GM23248 (cell line): ENCODE measurements at regions not wholly inside any gene's neighbourhood (a gene's known extent, or its start where the extent isn't known, plus 50 kb on each side); places are given as distances from the start of the nearest gene placed in this dataset.

Experiments
- DNase-seq: peaks from one replicate; pipeline ENCODE4 v3.0.0-alpha.2; 2015
- H2AFZ ChIP-seq: fragments of 200-600 bp; sonication (generic); 2 replicates; pipeline ENCODE4 v1.6.1; 2016; ENCODE audit warnings: antibody characterized with exemption
- H3F3A ChIP-seq: fragments of 200-600 bp; sonication (generic); 2 replicates; pipeline ENCODE4 v1.6.1; 2016; ENCODE audit warnings: mild to moderate bottlenecking, antibody characterized with exemption, mixed run types; ENCODE audit not compliant: insufficient read depth
- H3K27ac ChIP-seq: fragments of 200-600 bp; sonication (generic); 2 replicates; pipeline ENCODE4 v1.5.1; 2016; ENCODE audit warnings: mild to moderate bottlenecking
- H3K27me3 ChIP-seq: fragments of 200-600 bp; sonication (generic); replicated peaks from 2 replicates; pipeline ENCODE4 v1.6.1; 2016; ENCODE audit warnings: mild to moderate bottlenecking; ENCODE audit not compliant: insufficient read depth
- H3K36me3 ChIP-seq: fragments of 200-600 bp; sonication (generic); 2 replicates; pipeline ENCODE4 v1.6.1; 2016; ENCODE audit warnings: low read depth, mild to moderate bottlenecking
- H3K4me1 ChIP-seq: fragments of 200-600 bp; sonication (generic); 2 replicates; pipeline ENCODE4 v1.6.1; 2016; ENCODE audit warnings: mild to moderate bottlenecking; ENCODE audit not compliant: insufficient read depth
- H3K4me2 ChIP-seq: fragments of 200-600 bp; sonication (generic); one replicate; pipeline ENCODE4 v1.6.1; 2016; ENCODE audit warnings: mild to moderate bottlenecking; ENCODE audit not compliant: unreplicated experiment
- H3K4me3 ChIP-seq: fragments of 200-600 bp; sonication (generic); 2 replicates; pipeline ENCODE4 v1.5.1; 2016; ENCODE audit warnings: mild to moderate bottlenecking
- H3K79me2 ChIP-seq: fragments of 200-600 bp; sonication (generic); 2 replicates; pipeline ENCODE4 v1.6.1; 2016; ENCODE audit warnings: mild to moderate bottlenecking; ENCODE audit not compliant: insufficient read depth
- H3K9ac ChIP-seq: fragments of 200-600 bp; sonication (generic); 2 replicates; pipeline ENCODE4 v1.6.1; 2016; ENCODE audit warnings: mild to moderate bottlenecking
- H3K9me2 ChIP-seq: fragments of 200-600 bp; sonication (generic); 2 replicates; pipeline ENCODE4 v1.6.1; 2016; ENCODE audit warnings: mixed run types, mild to moderate bottlenecking, moderate library complexity; ENCODE audit not compliant: insufficient read depth
- H3K9me3 ChIP-seq: fragments of 200-600 bp; sonication (generic); one replicate; pipeline ENCODE4 v1.6.1; 2017; ENCODE audit warnings: low read depth
- H4K20me1 ChIP-seq: fragments of 200-600 bp; sonication (generic); 2 replicates; pipeline ENCODE4 v1.6.0; 2016; ENCODE audit not compliant: insufficient read depth
- EZH2 ChIP-seq: fragments of 200-600 bp; sonication (generic); IDR thresholded peaks from 2 replicates; pipeline ENCODE4 v1.6.1; 2018; ENCODE audit warnings: antibody characterized with exemption, mild to moderate bottlenecking; ENCODE audit not compliant: insufficient read depth, poor library complexity, severe bottlenecking
- EZH2phosphoT487 ChIP-seq: fragments of 200-600 bp; sonication (generic); IDR thresholded peaks from 2 replicates; pipeline ENCODE4 v1.6.1; 2018; ENCODE audit warnings: antibody characterized with exemption, moderate library complexity, mild to moderate bottlenecking, low read depth; ENCODE audit not compliant: insufficient read depth
- WGBS, 2 experiments: methylation state at CpG; one replicate each; pipeline ENCODE4 v1.1.6; 2015 to 2017; ENCODE audit warnings: low lambda C conversion rate in 2 of 2, low coverage in 1 of 2; ENCODE audit errors: missing lambda C conversion rate in 2 of 2; 5-methylcytosine and 5-hydroxymethylcytosine counted together
- in situ Hi-C: fragments of 300-500 bp; cut with MboI; formaldehyde crosslinking; loops from 2 replicates; pipeline ENCODE4 v1.15.0; 2020

- 93 to 95% methylated on average over 4 of the region's 4 CpGs for WGBS, 2 experiments
- no peak overlapping the region for H3K4me2 ChIP-seq
- H3K9ac ChIP-seq, result no peak overlapping the region
- TF ChIP-seq EZH2phosphoT487, result no peak
- TF ChIP-seq EZH2, result no peak
- H4K20me1 ChIP-seq, result no peaks in the 10 kb centered on the region
- H3K9me3 ChIP-seq, result no peaks in the 10 kb centered on the region
- H3K4me1 ChIP-seq, result no peaks in the 10 kb centered on the region
- no peaks in the 10 kb centered on the region for H3K36me3 ChIP-seq
- H3F3A ChIP-seq, result no peaks in the 10 kb centered on the region
- no peak overlapping the region for H2AFZ ChIP-seq
- no peaks in the 10 kb centered on the region for H3K9me2 ChIP-seq
- in situ Hi-C loops, result no loop called here
- no peak overlapping the region for H3K27ac ChIP-seq
- H3K27me3 ChIP-seq, result no peaks in the 10 kb centered on the region
- no peak for DNase-seq
- no peak overlapping the region for H3K4me3 ChIP-seq
- peaks cover 3% of the 10 kb centered on the region; the same call in 1 of the 2 replicates for H3K79me2 ChIP-seq
These were observed 69.4 kb downstream of the TET3 start for GRCh38 chr2:74053959-74054715.

- no peak overlapping the region for H3K27ac ChIP-seq
- in situ Hi-C loops, result no loop called here
- no peaks in the 10 kb centered on the region for H3K9me3 ChIP-seq
- H3K4me2 ChIP-seq, result no peak overlapping the region
- 98 to 100% methylated on average over 7 of the region's 7 CpGs for WGBS, 2 experiments
- no peaks in the 10 kb centered on the region for H3K27me3 ChIP-seq
- H3K79me2 ChIP-seq, result no peaks in the 10 kb centered on the region
- no peaks in the 10 kb centered on the region for H3K4me1 ChIP-seq
- no peak overlapping the region for H3K9ac ChIP-seq
- H3K36me3 ChIP-seq, result no peaks in the 10 kb centered on the region
- H3K4me3 ChIP-seq, result no peak overlapping the region
- no peak for DNase-seq
- no peak overlapping the region for H2AFZ ChIP-seq
- no peaks in the 10 kb centered on the region for H3K9me2 ChIP-seq
- no peaks in the 10 kb centered on the region for H3F3A ChIP-seq
- no peaks in the 10 kb centered on the region for H4K20me1 ChIP-seq
- no peak for TF ChIP-seq EZH2
- no peak for TF ChIP-seq EZH2phosphoT487
These were observed 74.5 kb downstream of the TET3 start for GRCh38 chr2:74059137-74059775.

- no peak overlapping the region for H3K4me2 ChIP-seq
- H3K9ac ChIP-seq, result no peak overlapping the region
- in situ Hi-C loops, result no loop called here
- no peaks in the 10 kb centered on the region for H3F3A ChIP-seq
- no peaks in the 10 kb centered on the region for H3K9me2 ChIP-seq
- no peaks in the 10 kb centered on the region for H4K20me1 ChIP-seq
- DNase-seq, result no peak
- H3K27me3 ChIP-seq, result no peaks in the 10 kb centered on the region
- H3K4me3 ChIP-seq, result no peak overlapping the region
- TF ChIP-seq EZH2 (no peak), EZH2phosphoT487 (no peak)
- no peaks in the 10 kb centered on the region; the same call in 1 of the 2 replicates for H3K79me2 ChIP-seq
- no peaks in the 10 kb centered on the region for H3K9me3 ChIP-seq
- no peaks in the 10 kb centered on the region for H3K36me3 ChIP-seq
- 90 to 96% methylated on average over 3 of the region's 3 CpGs for WGBS, 2 experiments
- no peak overlapping the region for H3K27ac ChIP-seq
- H2AFZ ChIP-seq, result no peak overlapping the region
- H3K4me1 ChIP-seq, result no peaks in the 10 kb centered on the region
These were observed 78.8 kb downstream of the TET3 start for GRCh38 chr2:74063486-74063885.

GRCh38 chr2:74065456-74065855 lies 80.7 kb downstream of the TET3 start:
- no peak for TF ChIP-seq EZH2phosphoT487
- TF ChIP-seq EZH2, result no peak
- WGBS, 2 experiments, result 86 to 100% methylated on average over 4 to 10 of the region's 10 CpGs
- in situ Hi-C loops, result no loop called here
- Histone ChIP-seq H3K9ac (no peak overlapping the region), H3K9me3 (no peaks in the 10 kb centered on the region), H3K4me1 (no peaks in the 10 kb centered on the region), H4K20me1 (no peaks in the 10 kb centered on the region), H3K27me3 (no peaks in the 10 kb centered on the region), H2AFZ (no peak overlapping the region), H3K27ac (no peak overlapping the region), H3K4me2 (no peak overlapping the region), H3K36me3 (no peaks in the 10 kb centered on the region), H3K79me2 (no peaks in the 10 kb centered on the region; the same call in 1 of the 2 replicates), H3F3A (no peaks in the 10 kb centered on the region), H3K4me3 (no peak overlapping the region), H3K9me2 (no peaks in the 10 kb centered on the region)
- DNase-seq, result no peak
